KMS-11 (cell line): ENCODE measurements at regions not wholly inside any gene's neighbourhood (a gene's known extent, or its start where the extent isn't known, plus 50 kb on each side); places are given as distances from the start of the nearest gene placed in this dataset.

Source experiments
- H2AFZ ChIP-seq: fragments of 200-600 bp; sonication (generic); 2 replicates; pipeline ENCODE4 v1.6.1; 2016; ENCODE audit warnings: antibody characterized with exemption, mixed run types, low read depth
- H3K27ac ChIP-seq: fragments of 200-600 bp; sonication (generic); 2 replicates; pipeline ENCODE4 v1.6.1; 2016; ENCODE audit warnings: mild to moderate bottlenecking, mixed run types
- H3K27me3 ChIP-seq: fragments of 200-600 bp; sonication (generic); 2 replicates; pipeline ENCODE4 v1.6.1; 2017; ENCODE audit warnings: mild to moderate bottlenecking, low read depth, mixed run types, moderate library complexity; ENCODE audit not compliant: insufficient read depth
- H3K36me3 ChIP-seq: fragments of 200-600 bp; sonication (generic); 2 replicates; pipeline ENCODE4 v1.6.1; 2017; ENCODE audit warnings: mild to moderate bottlenecking, mixed run types; ENCODE audit not compliant: insufficient read depth
- H3K4me1 ChIP-seq: fragments of 200-600 bp; sonication (generic); 2 replicates; pipeline ENCODE4 v1.6.1; 2016; ENCODE audit warnings: mild to moderate bottlenecking, low read depth, mixed run types; ENCODE audit not compliant: poor library complexity, severe bottlenecking
- H3K4me2 ChIP-seq: fragments of 200-600 bp; sonication (generic); 2 replicates; pipeline ENCODE4 v1.7.0; 2016; ENCODE audit warnings: mild to moderate bottlenecking, mixed run types
- H3K4me3 ChIP-seq: fragments of 200-600 bp; sonication (generic); IDR thresholded peaks from 2 replicates; pipeline ENCODE4 v1.6.1; 2017; ENCODE audit warnings: low read depth, low read length, mixed read lengths; ENCODE audit not compliant: insufficient read depth
- H3K79me2 ChIP-seq: fragments of 200-600 bp; sonication (generic); 2 replicates; pipeline ENCODE4 v1.6.1; 2016; ENCODE audit warnings: low read depth, mixed run types; ENCODE audit not compliant: insufficient read depth
- H3K9ac ChIP-seq: fragments of 200-600 bp; sonication (generic); 2 replicates; pipeline ENCODE4 v1.6.1; 2016; ENCODE audit warnings: mild to moderate bottlenecking, mixed run types
- H4K20me1 ChIP-seq: fragments of 200-600 bp; sonication (generic); 2 replicates; pipeline ENCODE4 v1.6.1; 2016; ENCODE audit warnings: mild to moderate bottlenecking, mixed run types; ENCODE audit not compliant: insufficient read depth
- CTCF ChIP-seq: fragments of 200-600 bp; sonication (generic); conservative IDR thresholded peaks from 2 replicates; pipeline ENCODE4 v1.6.1; 2017; ENCODE audit warnings: low read depth, mild to moderate bottlenecking, antibody characterized with exemption, low read length, moderate library complexity, mixed read lengths

GRCh38 chr2:175383286-175383685 lies 201.8 kb upstream of the ATP5MC3 start:
- Histone ChIP-seq H3K9ac (no peak overlapping the region), H3K4me2 (no peak overlapping the region), H4K20me1 (no peaks in the 10 kb centered on the region), H3K4me3 (no peak overlapping the region), H3K36me3 (no peaks in the 10 kb centered on the region), H3K27me3 (no peaks in the 10 kb centered on the region), H2AFZ (no peak overlapping the region), H3K79me2 (no peaks in the 10 kb centered on the region), H3K27ac (no peak overlapping the region), H3K4me1 (no peaks in the 10 kb centered on the region)
- TF ChIP-seq CTCF = no peak

GRCh38 chr2:175373729-175374128 lies 192.2 kb upstream of the ATP5MC3 start:
- Histone ChIP-seq H2AFZ (no peak overlapping the region), H3K27me3 (no peaks in the 10 kb centered on the region), H3K4me2 (no peak overlapping the region), H3K36me3 (no peaks in the 10 kb centered on the region), H3K9ac (no peak overlapping the region), H4K20me1 (no peaks in the 10 kb centered on the region), H3K4me1 (no peaks in the 10 kb centered on the region), H3K79me2 (no peaks in the 10 kb centered on the region), H3K4me3 (no peak overlapping the region), H3K27ac (no peak overlapping the region)
- TF ChIP-seq CTCF = no peak

- Histone ChIP-seq H3K4me1 (no peaks in the 10 kb centered on the region), H3K27ac (no peak overlapping the region), H3K4me2 (no peak overlapping the region), H4K20me1 (no peaks in the 10 kb centered on the region), H3K27me3 (no peaks in the 10 kb centered on the region), H3K9ac (no peak overlapping the region), H3K4me3 (no peak overlapping the region), H2AFZ (no peak overlapping the region), H3K79me2 (no peaks in the 10 kb centered on the region), H3K36me3 (no peaks in the 10 kb centered on the region)
- no peak for TF ChIP-seq CTCF
Observed at GRCh38 chr2:175372704-175373701, 191.5 kb upstream of the ATP5MC3 start.

GRCh38 chr2:175371378-175371777 lies 189.9 kb upstream of the ATP5MC3 start:
- no peak overlapping the region for H3K4me2 ChIP-seq
- no peak overlapping the region for H3K27ac ChIP-seq
- H4K20me1 ChIP-seq = no peaks in the 10 kb centered on the region
- H3K27me3 ChIP-seq = no peaks in the 10 kb centered on the region
- no peak for TF ChIP-seq CTCF
- H3K9ac ChIP-seq = no peak overlapping the region
- H3K4me1 ChIP-seq = no peaks in the 10 kb centered on the region
- no peaks in the 10 kb centered on the region for H3K36me3 ChIP-seq
- H3K4me3 ChIP-seq = no peak overlapping the region
- no peak overlapping the region for H2AFZ ChIP-seq
- H3K79me2 ChIP-seq = no peaks in the 10 kb centered on the region
